Gastroesophageal sphincter (tissue), 3 donors: ENCODE measurements at regions not wholly inside any gene's neighbourhood (a gene's known extent, or its start where the extent isn't known, plus 50 kb on each side); places are given as distances from the start of the nearest gene placed in this dataset.

Experiments
- CTCF ChIP-seq, 4 experiments: fragments of 200-600 bp in 2 of 4; fragments of 450-650 bp in 2 of 4; sonication (generic) in 1 of 4; IDR thresholded peaks; one replicate each; pipeline ENCODE4 v1.5.1; 2017 to 2019; ENCODE audit warnings: antibody characterized with exemption in 4 of 4, mild to moderate bottlenecking in 2 of 4, moderate library complexity in 2 of 4
- EP300 ChIP-seq: sonication (generic); formaldehyde crosslinking; IDR thresholded peaks from one replicate; pipeline ENCODE4 v1.6.1; 2017; ENCODE audit warnings: antibody characterized with exemption, mild to moderate bottlenecking
- POLR2AphosphoS5 ChIP-seq: sonication (generic); formaldehyde crosslinking; IDR thresholded peaks from one replicate; pipeline ENCODE4 v1.6.1; 2017; ENCODE audit warnings: antibody characterized with exemption

- TF ChIP-seq CTCF (IDR thresholded peaks at IDR 0.05) (no peak), EP300 (no peak), POLR2AphosphoS5 (no peak)
These were observed 80.3 kb upstream of the DUSP22 start for GRCh38 chr6:211871-212497.
